ENCODE measurements at regions not wholly inside any gene's neighbourhood (a gene's known extent, or its start where the extent isn't known, plus 50 kb on each side); places are given as distances from the start of the nearest gene placed in this dataset.

- CTCF ChIA-PET, result no interaction called here
- Histone ChIP-seq H3K27me3 (replicated peaks; ENCODE audit: insufficient read depth, low read depth, low read length, poor library complexity) (no peaks in the 10 kb centered on the region), H3K4me1 (ENCODE audit: insufficient read depth, low read length, poor library complexity, severe bottlenecking) (no peaks in the 10 kb centered on the region), H3K27ac (ENCODE audit: low read depth, low read length, poor library complexity, severe bottlenecking) (no peak overlapping the region), H3K4me3 (ENCODE audit: low read depth, low read length, poor library complexity, severe bottlenecking) (no peak overlapping the region), H3K9me3 (ENCODE audit: low read depth, low read length, poor library complexity, severe bottlenecking) (no peaks in the 10 kb centered on the region), H3K36me3 (ENCODE audit: insufficient read depth, low read length, poor library complexity, severe bottlenecking) (no peaks in the 10 kb centered on the region)
- intact Hi-C loops (cut with micrococcal nuclease; ENCODE audit: unreplicated experiment), result no loop called here
- no TSS peak for BruUV-seq (replicated peaks)
- TF ChIP-seq EZH2 (IDR thresholded peaks at IDR 0.05; ENCODE audit: borderline replicate concordance, low read depth, low read length, poor library complexity, severe bottlenecking) (no peak), CTCF (conservative IDR thresholded peaks at IDR 0.05; ENCODE audit: low read depth, low read length) (no peak)
- POLR2A ChIA-PET (ENCODE audit: low non-redundant PET), result no interaction called here
- no peak for DNase-seq (ENCODE audit: low spot score)
These were observed 909.9 kb upstream of the CHAC2 start for GRCh38 chr2:52857722-52858121.

- no peaks in the 10 kb centered on the region for H3K36me3 ChIP-seq (ENCODE audit: insufficient read depth, low read length, poor library complexity, severe bottlenecking)
- H3K27me3 ChIP-seq (replicated peaks; ENCODE audit: insufficient read depth, low read depth, low read length, poor library complexity), result no peaks in the 10 kb centered on the region
- ChIA-PET CTCF (no interaction called here), POLR2A (ENCODE audit: low non-redundant PET) (no interaction called here)
- TF ChIP-seq EZH2 (IDR thresholded peaks at IDR 0.05; ENCODE audit: borderline replicate concordance, low read depth, low read length, poor library complexity, severe bottlenecking), result no peak
- TF ChIP-seq CTCF (conservative IDR thresholded peaks at IDR 0.05; ENCODE audit: low read depth, low read length), result no peak
- H3K9me3 ChIP-seq (ENCODE audit: low read depth, low read length, poor library complexity, severe bottlenecking), result no peaks in the 10 kb centered on the region
- no peak overlapping the region for H3K4me3 ChIP-seq (ENCODE audit: low read depth, low read length, poor library complexity, severe bottlenecking)
- no peak for DNase-seq (ENCODE audit: low spot score)
- intact Hi-C loops (cut with micrococcal nuclease; ENCODE audit: unreplicated experiment), result no loop called here
- no peaks in the 10 kb centered on the region for H3K4me1 ChIP-seq (ENCODE audit: insufficient read depth, low read length, poor library complexity, severe bottlenecking)
- H3K27ac ChIP-seq (ENCODE audit: low read depth, low read length, poor library complexity, severe bottlenecking), result no peak overlapping the region
- BruUV-seq (replicated peaks), result no TSS peak
These were observed 915.6 kb upstream of the CHAC2 start for GRCh38 chr2:52852006-52852405.

- Histone ChIP-seq H3K4me3 (ENCODE audit: low read depth, low read length, poor library complexity, severe bottlenecking) (no peak overlapping the region), H3K9me3 (ENCODE audit: low read depth, low read length, poor library complexity, severe bottlenecking) (no peaks in the 10 kb centered on the region), H3K27me3 (replicated peaks; ENCODE audit: insufficient read depth, low read depth, low read length, poor library complexity) (no peaks in the 10 kb centered on the region), H3K4me1 (ENCODE audit: insufficient read depth, low read length, poor library complexity, severe bottlenecking) (no peaks in the 10 kb centered on the region), H3K36me3 (ENCODE audit: insufficient read depth, low read length, poor library complexity, severe bottlenecking) (no peaks in the 10 kb centered on the region), H3K27ac (ENCODE audit: low read depth, low read length, poor library complexity, severe bottlenecking) (no peak overlapping the region)
- CTCF ChIA-PET, result no interaction called here
- intact Hi-C loops (cut with micrococcal nuclease; ENCODE audit: unreplicated experiment), result no loop called here
- DNase-seq (ENCODE audit: low spot score), result no peak
- no peak for TF ChIP-seq EZH2 (IDR thresholded peaks at IDR 0.05; ENCODE audit: borderline replicate concordance, low read depth, low read length, poor library complexity, severe bottlenecking)
- TF ChIP-seq CTCF (conservative IDR thresholded peaks at IDR 0.05; ENCODE audit: low read depth, low read length), result no peak
- POLR2A ChIA-PET (ENCODE audit: low non-redundant PET), result no interaction called here
- BruUV-seq (replicated peaks), result no TSS peak
These were observed 922.7 kb upstream of the CHAC2 start for GRCh38 chr2:52844701-52845423.
